ENCODE measurements at regions not wholly inside any gene's neighbourhood (a gene's known extent, or its start where the extent isn't known, plus 50 kb on each side); places are given as distances from the start of the nearest gene placed in this dataset.

DNA sequence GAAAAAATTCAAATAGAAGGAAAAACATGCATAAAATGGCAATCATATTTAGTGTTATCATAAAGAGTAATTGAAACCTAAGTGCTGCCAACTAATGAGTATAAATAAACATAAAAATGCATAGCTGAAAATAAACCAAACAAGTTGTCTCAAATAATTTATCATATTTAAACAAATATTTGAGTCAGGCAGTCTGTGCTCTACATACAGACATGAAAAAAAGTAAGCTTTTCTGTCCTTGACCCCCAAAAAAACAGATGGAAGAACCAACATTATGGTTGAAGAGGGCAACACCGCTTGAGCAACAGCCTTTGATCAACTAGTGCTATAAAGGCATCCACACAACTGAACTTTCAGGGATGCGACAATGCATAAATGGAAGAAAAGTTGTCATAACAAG lies 735.1 kb upstream of the MIR17HG start:
- no peaks in the 10 kb centered on the region for H3K4me1 ChIP-seq
- WGBS, 2 donors (ENCODE audit: low coverage in 1 of 2) = 69 to 89% methylated on average over 2 of the region's 2 CpGs
- H3K9me3 ChIP-seq = no peaks in the 10 kb centered on the region
- H3K4me3 ChIP-seq = no peak overlapping the region
- in situ Hi-C loops (cut with MboI; ENCODE audit: low pct_ligation_motif_present in 1 of 4, low pct_unique_long_range_greater_than_20kb in 1 of 4, low sequenced_read_pairs in 3 of 4) = no loop called here
- TF ChIP-seq EP300 (IDR thresholded peaks at IDR 0.05; ENCODE audit: low read depth) (no peak), POLR2A (IDR thresholded peaks at IDR 0.05) (no peak), POLR2AphosphoS5 (IDR thresholded peaks at IDR 0.05) (no peak)
- TF ChIP-seq, protein P1, sequence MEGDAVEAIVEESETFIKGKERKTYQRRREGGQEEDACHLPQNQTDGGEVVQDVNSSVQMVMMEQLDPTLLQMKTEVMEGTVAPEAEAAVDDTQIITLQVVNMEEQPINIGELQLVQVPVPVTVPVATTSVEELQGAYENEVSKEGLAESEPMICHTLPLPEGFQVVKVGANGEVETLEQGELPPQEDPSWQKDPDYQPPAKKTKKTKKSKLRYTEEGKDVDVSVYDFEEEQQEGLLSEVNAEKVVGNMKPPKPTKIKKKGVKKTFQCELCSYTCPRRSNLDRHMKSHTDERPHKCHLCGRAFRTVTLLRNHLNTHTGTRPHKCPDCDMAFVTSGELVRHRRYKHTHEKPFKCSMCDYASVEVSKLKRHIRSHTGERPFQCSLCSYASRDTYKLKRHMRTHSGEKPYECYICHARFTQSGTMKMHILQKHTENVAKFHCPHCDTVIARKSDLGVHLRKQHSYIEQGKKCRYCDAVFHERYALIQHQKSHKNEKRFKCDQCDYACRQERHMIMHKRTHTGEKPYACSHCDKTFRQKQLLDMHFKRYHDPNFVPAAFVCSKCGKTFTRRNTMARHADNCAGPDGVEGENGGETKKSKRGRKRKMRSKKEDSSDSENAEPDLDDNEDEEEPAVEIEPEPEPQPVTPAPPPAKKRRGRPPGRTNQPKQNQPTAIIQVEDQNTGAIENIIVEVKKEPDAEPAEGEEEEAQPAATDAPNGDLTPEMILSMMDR (IDR thresholded peaks at IDR 0.05) = no peak
- H3K27ac ChIP-seq = no peak overlapping the region
- no peaks in the 10 kb centered on the region for H3K27me3 ChIP-seq
- H3K36me3 ChIP-seq = no peaks in the 10 kb centered on the region
- intact Hi-C loops (cut with DNase I; ENCODE audit: low total_unique reads) = no loop called here
- no peak for DNase-seq

DNA sequence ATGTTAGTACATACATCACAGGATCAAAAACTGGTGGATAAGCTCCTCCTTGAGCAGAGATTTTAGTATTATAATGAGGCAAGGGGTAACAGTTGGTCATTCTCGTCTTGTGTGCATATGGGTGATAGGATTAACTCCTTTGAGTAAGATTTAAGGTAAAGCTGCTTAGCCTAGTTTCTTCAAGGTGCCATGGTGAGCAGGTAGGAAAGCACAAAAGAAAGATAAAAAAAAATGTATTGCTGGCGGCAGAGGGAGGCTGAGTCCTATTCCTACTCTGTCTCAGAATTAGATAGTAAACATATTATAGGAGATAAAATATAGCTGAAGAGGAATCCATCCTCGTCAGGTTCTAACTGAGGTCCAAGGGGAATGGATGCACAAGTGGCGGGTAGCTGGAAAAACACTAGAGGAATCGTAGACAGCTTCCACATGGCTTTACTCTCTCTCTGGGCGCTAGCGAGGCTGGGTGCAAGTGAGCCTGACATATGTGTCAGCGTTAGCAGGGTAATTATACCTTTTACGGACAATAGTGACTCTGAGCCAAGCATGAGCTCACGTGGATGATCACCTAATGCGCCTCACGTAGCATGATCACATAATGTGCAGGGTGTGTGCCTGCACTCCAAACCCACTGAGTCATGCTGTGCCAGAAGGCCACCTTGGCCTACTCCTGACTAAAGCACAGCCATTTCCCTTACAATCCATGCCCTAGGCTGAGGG lies 734.3 kb upstream of the MIR17HG start:
- Histone ChIP-seq H3K36me3 (no peaks in the 10 kb centered on the region), H3K27me3 (no peaks in the 10 kb centered on the region), H3K4me1 (no peaks in the 10 kb centered on the region), H3K9me3 (no peaks in the 10 kb centered on the region), H3K4me3 (no peak overlapping the region), H3K27ac (no peak overlapping the region)
- no peak for TF ChIP-seq POLR2A (IDR thresholded peaks at IDR 0.05)
- TF ChIP-seq POLR2AphosphoS5 (IDR thresholded peaks at IDR 0.05) = no peak
- TF ChIP-seq, protein P1 (IDR thresholded peaks at IDR 0.05) = no peak
- no peak for TF ChIP-seq EP300 (IDR thresholded peaks at IDR 0.05; ENCODE audit: low read depth)
- WGBS, 2 donors (ENCODE audit: low coverage in 1 of 2) = 73 to 83% methylated on average over 5 to 12 of the region's 12 CpGs
- DNase-seq = no peak
- in situ Hi-C loops (cut with MboI; ENCODE audit: low pct_ligation_motif_present in 1 of 4, low pct_unique_long_range_greater_than_20kb in 1 of 4, low sequenced_read_pairs in 3 of 4) = no loop called here
- intact Hi-C loops (cut with DNase I; ENCODE audit: low total_unique reads) = no loop called here

DNA sequence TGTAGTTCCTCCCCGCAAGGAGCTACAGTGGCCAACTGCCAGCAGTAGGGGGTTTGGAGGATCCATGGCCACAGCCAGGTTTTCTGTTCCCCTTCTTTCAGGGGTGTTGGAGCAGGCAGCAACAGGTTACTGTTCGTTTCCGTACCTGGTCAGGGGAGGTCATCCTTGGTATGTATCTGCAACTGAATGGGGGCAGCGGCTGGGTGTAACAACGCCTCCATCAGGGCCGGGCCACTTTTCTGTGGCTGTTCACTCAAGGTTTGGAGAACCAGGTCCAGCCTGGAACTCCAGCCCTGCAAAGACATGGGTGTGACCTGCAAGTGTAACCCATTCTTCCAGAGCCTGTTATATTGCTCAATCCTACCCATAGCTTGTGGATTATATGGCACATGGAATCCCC lies 732.3 kb upstream of the MIR17HG start:
- in situ Hi-C loops (cut with MboI; ENCODE audit: low pct_ligation_motif_present in 1 of 4, low pct_unique_long_range_greater_than_20kb in 1 of 4, low sequenced_read_pairs in 3 of 4) = no loop called here
- 95% methylated on average over 6 of the region's 6 CpGs; no CpG with 5 or more reads in 1 of the 2 donors for WGBS, 2 donors (ENCODE audit: low coverage in 1 of 2)
- intact Hi-C loops (cut with DNase I; ENCODE audit: low total_unique reads) = no loop called here

DNA sequence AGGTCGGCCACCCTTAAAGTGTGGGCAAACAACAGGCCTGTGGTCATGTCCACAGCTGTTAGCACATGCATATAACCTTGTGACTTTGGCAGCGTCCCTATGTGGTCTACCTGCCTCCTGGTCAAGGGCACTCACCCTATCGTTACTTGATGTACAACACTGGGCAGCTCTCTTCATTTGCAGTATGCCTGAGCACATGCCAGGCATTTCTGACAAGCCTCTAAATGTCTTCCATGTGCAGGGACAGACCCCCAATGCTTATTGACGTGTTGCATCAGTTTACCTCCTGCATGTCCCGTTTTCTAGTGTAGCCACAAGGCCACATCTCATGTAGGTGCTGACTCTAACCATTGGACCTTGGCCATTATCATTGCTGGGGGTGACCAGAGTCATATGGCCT lies 731.7 kb upstream of the MIR17HG start:
- in situ Hi-C loops (cut with MboI; ENCODE audit: low pct_ligation_motif_present in 1 of 4, low pct_unique_long_range_greater_than_20kb in 1 of 4, low sequenced_read_pairs in 3 of 4) = no loop called here
- WGBS, 2 donors (ENCODE audit: low coverage in 1 of 2) = 73% methylated on average over 5 of the region's 5 CpGs; no CpG with 5 or more reads in 1 of the 2 donors
- TF ChIP-seq, protein P1 (IDR thresholded peaks at IDR 0.05) = no peak
- no peak for TF ChIP-seq POLR2A (IDR thresholded peaks at IDR 0.05)
- TF ChIP-seq POLR2AphosphoS5 (IDR thresholded peaks at IDR 0.05) = no peak
- TF ChIP-seq EP300 (IDR thresholded peaks at IDR 0.05; ENCODE audit: low read depth) = no peak

More for the DNA sequence above, 732.3 kb upstream of the MIR17HG start:
- Histone ChIP-seq H3K9me3 (no peaks in the 10 kb centered on the region), H3K27me3 (no peaks in the 10 kb centered on the region), H3K4me1 (no peaks in the 10 kb centered on the region), H3K36me3 (no peaks in the 10 kb centered on the region), H3K27ac (no peak overlapping the region), H3K4me3 (no peak overlapping the region)
- DNase-seq = no peak
- TF ChIP-seq POLR2A (IDR thresholded peaks at IDR 0.05) = no peak

GRCh38 chr13:90618133-90618532 lies 729.4 kb upstream of the MIR17HG start:
- in situ Hi-C loops (cut with MboI; ENCODE audit: low pct_ligation_motif_present in 1 of 4, low pct_unique_long_range_greater_than_20kb in 1 of 4, low sequenced_read_pairs in 3 of 4) (no loop called here), intact Hi-C loops (cut with DNase I; ENCODE audit: low total_unique reads) (no loop called here)
- WGBS, 2 donors (ENCODE audit: low coverage in 1 of 2) = 62 to 97% methylated on average over 2 of the region's 2 CpGs
- H3K27me3 ChIP-seq = no peaks in the 10 kb centered on the region
- no peaks in the 10 kb centered on the region for H3K36me3 ChIP-seq
- no peak overlapping the region for H3K4me3 ChIP-seq
- no peak overlapping the region for H3K27ac ChIP-seq
- DNase-seq = no peak
- H3K4me1 ChIP-seq = no peaks in the 10 kb centered on the region
- H3K9me3 ChIP-seq = no peaks in the 10 kb centered on the region
- TF ChIP-seq POLR2AphosphoS5 (IDR thresholded peaks at IDR 0.05) = no peak

More for the DNA sequence above, 731.7 kb upstream of the MIR17HG start:
- H3K36me3 ChIP-seq = no peaks in the 10 kb centered on the region
- no peak overlapping the region for H3K4me3 ChIP-seq
- H3K9me3 ChIP-seq = no peaks in the 10 kb centered on the region
- no peak for DNase-seq
- intact Hi-C loops (cut with DNase I; ENCODE audit: low total_unique reads) = no loop called here
- no peak overlapping the region for H3K27ac ChIP-seq
- H3K4me1 ChIP-seq = no peaks in the 10 kb centered on the region
- H3K27me3 ChIP-seq = no peaks in the 10 kb centered on the region
